Smooth muscle cell (in vitro differentiated cells): ENCODE measurements at regions not wholly inside any gene's neighbourhood (a gene's known extent, or its start where the extent isn't known, plus 50 kb on each side); places are given as distances from the start of the nearest gene placed in this dataset.

Source experiments
- DNase-seq: peaks from one replicate; lab custom pipeline; 2025; ENCODE audit not compliant: unreplicated experiment; lab: John Stamatoyannopoulos, UW
- H2AFZ ChIP-seq: fragments of 200-600 bp; sonication (generic); 2 replicates; pipeline ENCODE4 v1.6.0; 2016; ENCODE audit warnings: antibody characterized with exemption, low read depth, mild to moderate bottlenecking
- H3F3A ChIP-seq: fragments of 200-600 bp; sonication (generic); 2 replicates; pipeline ENCODE4 v1.6.0; 2017; ENCODE audit warnings: antibody characterized with exemption, low read depth
- H3K27ac ChIP-seq: fragments of 200-600 bp; sonication (generic); 2 replicates; pipeline ENCODE4 v1.5.1; 2016; ENCODE audit warnings: low read depth, mild to moderate bottlenecking
- H3K27me3 ChIP-seq: fragments of 200-600 bp; sonication (generic); 2 replicates; pipeline ENCODE4 v1.6.1; 2016; ENCODE audit warnings: low read depth, mild to moderate bottlenecking
- H3K36me3 ChIP-seq: fragments of 200-600 bp; sonication (generic); 2 replicates; pipeline ENCODE4 v1.5.1; 2016; ENCODE audit warnings: low read depth
- H3K4me1 ChIP-seq: fragments of 200-600 bp; sonication (generic); 2 replicates; pipeline ENCODE4 v1.5.1; 2016; ENCODE audit warnings: low read depth
- H3K4me2 ChIP-seq: fragments of 200-600 bp; sonication (generic); 2 replicates; pipeline ENCODE4 v1.6.0; 2016; ENCODE audit warnings: mild to moderate bottlenecking
- H3K4me3 ChIP-seq: fragments of 200-600 bp; sonication (generic); 2 replicates; pipeline ENCODE4 v1.5.1; 2016; ENCODE audit warnings: mild to moderate bottlenecking
- H3K79me2 ChIP-seq: fragments of 200-600 bp; sonication (generic); 2 replicates; pipeline ENCODE4 v1.6.0; 2016; ENCODE audit warnings: low read depth, mild to moderate bottlenecking
- H3K9ac ChIP-seq: fragments of 200-600 bp; sonication (generic); 2 replicates; pipeline ENCODE4 v1.6.0; 2016; ENCODE audit warnings: low read depth
- H3K9me3 ChIP-seq: fragments of 200-600 bp; sonication (generic); replicated peaks from 2 replicates; pipeline ENCODE4 v1.5.1; 2016; ENCODE audit warnings: low read depth
- H4K20me1 ChIP-seq: fragments of 200-600 bp; sonication (generic); 2 replicates; pipeline ENCODE4 v1.6.0; 2016; ENCODE audit warnings: low read depth
- CTCF ChIP-seq: fragments of 200-600 bp; sonication (generic); IDR thresholded peaks from 2 replicates; pipeline ENCODE4 v1.5.1; 2017; ENCODE audit warnings: borderline replicate concordance, mild to moderate bottlenecking, antibody characterized with exemption; ENCODE audit not compliant: insufficient read depth, poor library complexity, severe bottlenecking
- WGBS: methylation state at CpG from one replicate; pipeline ENCODE4 v1.1.7; 2016; ENCODE audit warnings: low lambda C conversion rate; 5-methylcytosine and 5-hydroxymethylcytosine counted together

- no peak for DNase-seq
- WGBS, result 97% methylated on average over 3 of the region's 3 CpGs
- TF ChIP-seq CTCF, result no peak
Observed at GRCh38 chr12:14169281-14169680, 187.9 kb upstream of the GRIN2B start.

GRCh38 chr12:14171106-14171505, 189.7 kb upstream of the GRIN2B start:
- DNase-seq, result no peak
- Histone ChIP-seq H3K27me3 (no peaks in the 10 kb centered on the region), H3K4me3 (no peak overlapping the region), H3K27ac (no peak overlapping the region), H4K20me1 (no peaks in the 10 kb centered on the region), H2AFZ (no peak overlapping the region), H3K79me2 (no peaks in the 10 kb centered on the region), H3K4me2 (no peak overlapping the region), H3K9me3 (no peaks in the 10 kb centered on the region), H3K9ac (no peak overlapping the region), H3F3A (no peaks in the 10 kb centered on the region), H3K4me1 (no peaks in the 10 kb centered on the region), H3K36me3 (no peaks in the 10 kb centered on the region)
- whole genome bisulfite sequencing, result 93% methylated on average over 3 of the region's 3 CpGs
- no peak for TF ChIP-seq CTCF

More at GRCh38 chr12:14169281-14169680, 187.9 kb upstream of the GRIN2B start:
- no peak overlapping the region for H3K4me3 ChIP-seq
- no peaks in the 10 kb centered on the region for H3K36me3 ChIP-seq
- H3K9me3 ChIP-seq, result no peaks in the 10 kb centered on the region
- no peaks in the 10 kb centered on the region for H3F3A ChIP-seq
- H4K20me1 ChIP-seq, result no peaks in the 10 kb centered on the region
- H3K27ac ChIP-seq, result no peak overlapping the region
- H2AFZ ChIP-seq, result no peak overlapping the region
- H3K4me2 ChIP-seq, result no peak overlapping the region
- no peak overlapping the region for H3K9ac ChIP-seq
- no peaks in the 10 kb centered on the region for H3K79me2 ChIP-seq
- no peaks in the 10 kb centered on the region for H3K4me1 ChIP-seq
- H3K27me3 ChIP-seq, result no peaks in the 10 kb centered on the region

GRCh38 chr12:14175206-14175605, 190.3 kb upstream of the ATF7IP start:
- Histone ChIP-seq H3K9ac (no peak overlapping the region), H2AFZ (no peak overlapping the region), H3K27me3 (no peaks in the 10 kb centered on the region), H3K27ac (no peak overlapping the region), H4K20me1 (no peaks in the 10 kb centered on the region), H3K79me2 (no peaks in the 10 kb centered on the region), H3K4me1 (no peaks in the 10 kb centered on the region), H3K36me3 (no peaks in the 10 kb centered on the region), H3K4me2 (no peak overlapping the region), H3K4me3 (no peak overlapping the region), H3K9me3 (no peaks in the 10 kb centered on the region), H3F3A (no peaks in the 10 kb centered on the region)
- 85% methylated on average over 2 of the region's 2 CpGs for WGBS
- TF ChIP-seq CTCF, result no peak
- DNase-seq, result no peak

- Histone ChIP-seq H3K4me3 (no peak overlapping the region), H3K4me2 (no peak overlapping the region), H3K27ac (no peak overlapping the region), H3K9me3 (no peaks in the 10 kb centered on the region), H2AFZ (peak overlapping the region; percentile 63), H4K20me1 (no peaks in the 10 kb centered on the region), H3K27me3 (no peaks in the 10 kb centered on the region), H3K79me2 (no peaks in the 10 kb centered on the region), H3F3A (no peaks in the 10 kb centered on the region), H3K4me1 (peaks cover 4% of the 10 kb centered on the region), H3K36me3 (no peaks in the 10 kb centered on the region), H3K9ac (no peak overlapping the region)
- TF ChIP-seq CTCF, result peak; percentile 67
- 43% methylated on average over 8 of the region's 8 CpGs for WGBS
- DNase-seq, result no peak
Observed at GRCh38 chr12:14185427-14186192, 179.9 kb upstream of the ATF7IP start.
